NCI-H1417 treated with DMSO at 0.1 percent for 48 hours (cell line): ENCODE measurements at regions not wholly inside any gene's neighbourhood (a gene's known extent, or its start where the extent isn't known, plus 50 kb on each side); places are given as distances from the start of the nearest gene placed in this dataset.
"Not testable (repeated sequence)": the region's sequence is repeated elsewhere in the genome, so short reads cannot be mapped to it uniquely, and the experiment has no call there.

Experiments used
- DNase-seq: peaks from one replicate; lab custom pipeline; 2025; lab: John Stamatoyannopoulos, UW

- DNase-seq, result no peak
Measured at GRCh38 chrX:130467936-130468335, 66.1 kb downstream of the RBMX2 start.

DNA sequence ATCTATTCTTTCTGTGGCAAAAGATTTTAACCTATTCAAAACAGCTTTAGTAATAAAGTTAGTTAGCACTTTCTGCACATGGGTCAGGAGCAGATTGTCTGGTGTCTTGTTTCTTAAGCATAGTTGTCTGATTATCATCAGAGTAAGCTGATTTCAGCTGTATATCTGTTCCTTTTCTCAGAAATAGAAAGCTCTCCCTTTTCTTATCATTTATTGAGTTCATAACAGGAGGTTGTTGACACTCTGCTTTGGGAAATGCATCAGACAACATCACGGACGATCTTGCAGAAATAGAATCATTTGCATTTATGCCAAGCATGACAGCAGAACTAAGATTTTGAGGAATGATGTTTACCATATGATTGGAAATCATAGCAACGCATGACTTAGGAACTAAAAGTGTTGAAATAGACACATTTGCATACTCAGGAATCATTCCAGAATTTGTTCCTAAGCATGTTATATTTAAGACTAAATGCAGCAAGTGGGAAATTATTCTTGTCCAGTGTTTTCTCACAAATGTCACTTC lies 66.7 kb downstream of the RBMX2 start:
- DNase-seq, result no peak

GRCh38 chrX:130482871-130483270 lies 81.1 kb downstream of the RBMX2 start:
- no peak for DNase-seq

GRCh38 chrX:130485870-130486269 lies 84.1 kb downstream of the RBMX2 start:
- no peak for DNase-seq

DNA sequence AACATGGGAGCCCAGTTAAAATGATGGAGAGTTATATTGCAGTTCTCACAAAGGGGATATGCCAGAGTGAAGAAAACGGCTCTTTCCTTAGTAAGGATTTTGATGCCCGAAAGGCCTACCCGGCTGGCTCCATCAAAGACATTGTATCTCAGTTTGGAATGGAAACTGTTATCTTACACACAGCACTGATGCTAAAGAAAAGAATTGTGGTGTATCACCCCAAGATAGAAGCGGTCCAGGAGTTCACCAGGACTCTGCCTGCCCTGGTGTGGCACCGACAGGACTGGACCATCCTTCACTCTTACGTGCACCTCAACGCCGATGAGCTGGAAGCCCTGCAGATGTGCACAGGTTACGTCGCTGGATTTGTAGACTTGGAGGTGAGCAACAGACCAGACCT lies 93.7 kb downstream of the RBMX2 start:
- DNase-seq, result not testable (repeated sequence)

- no peak for DNase-seq
Measured at GRCh38 chrX:130497531-130497930, 95.7 kb downstream of the RBMX2 start.

- DNase-seq, result no peak
Measured at GRCh38 chrX:130498653-130499274, 97.0 kb downstream of the RBMX2 start.

DNA sequence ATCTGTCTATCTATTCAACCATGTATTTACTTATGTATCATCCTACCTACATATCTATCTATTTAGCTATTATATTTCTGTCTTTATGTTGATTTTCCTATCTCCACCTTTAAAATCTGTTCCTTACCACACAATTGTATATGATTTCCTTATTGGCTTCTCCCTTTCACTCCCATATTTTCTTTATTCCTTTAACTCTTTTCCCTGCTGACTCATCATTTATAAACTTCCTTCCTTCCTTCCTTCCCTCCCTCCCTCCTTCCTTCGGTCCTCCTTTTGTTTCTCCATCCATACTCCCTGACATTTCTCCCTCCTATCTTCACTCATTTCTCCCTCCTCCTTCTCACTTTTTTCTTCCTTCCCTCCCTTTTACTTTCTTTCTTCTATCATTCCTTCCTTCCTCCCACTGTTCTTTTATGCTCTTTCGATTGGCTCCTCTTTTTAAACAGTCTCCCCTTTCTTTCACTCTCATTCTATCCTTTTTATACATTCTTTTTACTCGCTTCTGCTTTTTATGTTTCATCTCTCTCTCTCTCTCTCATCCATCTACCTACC lies 100.3 kb downstream of the RBMX2 start:
- no peak for DNase-seq

GRCh38 chrX:130504019-130504418 lies 102.2 kb downstream of the RBMX2 start:
- no peak for DNase-seq

GRCh38 chrX:130507015-130507414 lies 105.2 kb downstream of the RBMX2 start:
- no peak for DNase-seq

- not testable (repeated sequence) for DNase-seq
Measured at GRCh38 chrX:130512534-130512933, 110.7 kb downstream of the RBMX2 start.

- DNase-seq, result no peak
Measured at GRCh38 chrX:130516123-130516522, 114.3 kb downstream of the RBMX2 start.

- DNase-seq, result no peak
Measured at GRCh38 chrX:130523460-130524394, 121.9 kb downstream of the RBMX2 start.

- no peak for DNase-seq
Measured at GRCh38 chrX:130524476-130525194, 122.8 kb downstream of the RBMX2 start.

DNA sequence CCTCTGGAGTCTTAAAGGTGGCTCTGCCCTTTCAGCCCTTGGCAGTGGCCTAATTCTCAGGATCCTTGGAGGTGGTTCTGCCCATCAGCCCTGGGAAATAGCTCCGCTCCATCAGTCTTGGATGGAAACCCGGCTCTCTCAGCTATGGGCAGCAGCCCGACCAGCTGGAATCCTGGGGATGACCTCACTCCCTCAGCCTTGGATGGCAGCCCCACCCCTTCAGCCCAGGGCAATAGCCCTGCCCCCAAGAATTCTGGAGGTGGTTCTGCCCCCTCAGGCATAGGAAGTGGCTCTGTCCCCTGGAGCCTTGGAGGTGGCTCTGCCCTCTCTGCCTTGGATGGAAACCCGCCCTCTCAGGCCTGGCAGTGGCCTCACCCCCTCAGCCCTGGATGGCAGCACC lies 127.7 kb downstream of the RBMX2 start:
- DNase-seq, result no peak

- DNase-seq, result no peak
Measured at GRCh38 chrX:130531066-130531465, 129.3 kb downstream of the RBMX2 start.

DNA sequence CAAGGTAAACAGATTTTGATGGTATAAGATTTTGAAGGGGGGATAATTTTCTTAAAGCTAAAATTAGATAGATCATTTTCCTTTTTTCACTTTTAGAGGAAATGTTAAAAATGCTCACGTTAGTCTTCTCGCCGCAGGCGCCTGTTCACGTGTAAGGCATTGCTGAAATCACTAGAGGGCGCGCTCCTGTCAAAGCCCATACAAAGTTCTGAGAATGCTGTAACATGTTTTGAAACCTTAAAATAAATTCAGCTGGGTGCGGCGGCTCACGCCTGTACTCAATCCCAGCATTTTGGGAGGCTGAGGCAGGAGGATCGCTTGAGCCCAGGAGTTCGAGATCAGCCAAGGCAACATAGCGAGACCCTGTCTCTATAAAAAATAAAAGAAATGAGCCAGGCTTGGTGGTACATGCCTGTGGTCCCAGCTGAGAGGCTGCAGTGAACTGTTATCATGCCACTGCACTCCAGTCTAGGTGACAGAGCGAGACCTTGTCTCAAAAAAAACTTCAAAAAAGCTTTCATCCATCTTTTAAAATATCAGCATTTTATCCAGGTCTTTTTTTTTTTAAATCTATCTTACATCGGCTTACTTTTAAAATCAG lies 138.0 kb downstream of the RBMX2 start:
- DNase-seq, result peak; percentile 5

DNA sequence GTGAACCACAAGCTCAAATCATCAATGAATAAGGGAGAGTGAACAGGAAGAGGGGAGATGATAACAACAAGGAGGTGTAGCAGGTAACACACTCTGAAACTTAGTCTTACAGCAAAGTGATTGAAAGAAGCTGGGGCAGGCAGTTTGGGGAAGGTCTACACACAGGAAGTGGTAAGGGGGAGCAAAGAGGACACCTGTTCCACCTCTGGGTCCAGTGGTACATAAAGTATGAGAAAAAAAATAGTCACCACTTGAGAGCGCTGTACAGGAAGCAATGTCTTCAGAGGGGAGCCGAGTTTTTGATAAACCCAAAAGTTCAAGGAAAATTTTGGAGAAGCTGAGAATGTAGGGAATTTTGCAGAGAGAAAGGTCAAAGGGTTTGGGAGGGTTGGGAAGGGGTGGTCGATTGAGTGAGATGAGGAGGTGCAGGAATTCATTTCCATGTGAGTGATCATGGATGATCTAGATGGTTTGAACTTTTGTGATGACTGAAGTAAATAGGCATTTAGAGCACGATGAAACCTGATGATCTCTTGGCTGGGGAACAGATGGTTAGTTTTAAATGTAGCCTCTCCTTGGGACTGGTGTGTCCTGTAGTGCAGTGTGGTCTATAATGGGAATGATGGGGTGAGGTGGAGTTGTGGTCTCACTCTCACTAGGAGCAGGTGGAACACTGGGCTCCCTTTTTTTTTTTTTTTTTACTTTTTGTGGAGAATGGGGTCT lies 142.0 kb downstream of the RBMX2 start:
- no peak for DNase-seq

DNA sequence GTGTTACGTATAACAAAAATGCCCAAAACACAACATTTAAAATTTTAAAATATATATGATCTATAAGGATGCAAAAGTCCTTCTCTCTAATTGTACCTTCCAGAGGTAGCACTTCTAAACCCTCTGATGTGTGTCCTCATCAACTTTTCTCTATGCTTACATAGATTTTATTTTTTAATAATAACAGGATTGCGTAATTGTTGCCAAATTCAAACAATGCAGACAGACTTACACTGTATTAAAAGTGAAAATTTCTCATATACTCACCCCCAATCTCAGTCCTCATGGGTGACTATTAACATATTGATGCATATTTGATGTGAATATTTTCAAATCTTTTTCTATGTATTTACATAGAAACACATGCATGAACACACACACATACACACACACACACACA lies 144.0 kb downstream of the RBMX2 start:
- DNase-seq, result no peak

DNA sequence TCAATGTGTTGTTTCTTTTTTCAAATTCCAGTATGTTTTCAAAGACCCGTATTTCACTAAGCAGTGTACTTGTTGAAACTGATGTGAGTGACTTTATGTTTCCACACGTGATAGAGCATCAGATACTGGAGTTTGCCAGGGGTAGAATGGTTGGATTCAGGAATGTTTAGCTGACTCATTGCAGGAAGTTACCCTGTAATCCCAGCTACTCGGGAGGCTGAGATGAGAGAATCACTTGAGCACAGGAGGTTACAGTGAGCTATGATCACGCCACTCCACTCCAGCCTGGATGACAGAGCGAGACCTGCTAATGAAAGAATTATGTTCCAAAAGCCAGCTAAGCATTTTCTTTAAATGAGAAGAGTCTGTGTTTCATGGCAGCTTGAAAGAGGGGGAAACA lies 147.6 kb downstream of the RBMX2 start:
- DNase-seq, result not testable (repeated sequence)

GRCh38 chrX:130550351-130550750 lies 148.6 kb downstream of the RBMX2 start:
- DNase-seq, result no peak
